ENCODE measurements at regions not wholly inside any gene's neighbourhood (a gene's known extent, or its start where the extent isn't known, plus 50 kb on each side); places are given as distances from the start of the nearest gene placed in this dataset.

GRCh38 chr3:5774337-5774736 lies 586.8 kb downstream of the EDEM1 start (continued):
- TF ChIP-seq FOXM1 (IDR thresholded peaks at IDR 0.05; ENCODE audit: low read depth) (peak; percentile 72), FOXM1 (CRISPR knock-in tag; IDR thresholded peaks at IDR 0.05; ENCODE audit: low read depth) (no peak), ARID1B (IDR thresholded peaks at IDR 0.05) (peak; percentile 93), RAD21 (CRISPR knock-in tag; conservative IDR thresholded peaks at IDR 0.05 in 1 of 2, IDR thresholded peaks at IDR 0.05 in 1 of 2) (peak in 1 of 2 experiments; percentile 11; a peak in 1 of 4 replicates), CREM (IDR thresholded peaks at IDR 0.05; ENCODE audit: low read depth) (no peak), TAF1 (IDR thresholded peaks at IDR 0.05; ENCODE audit: control insufficient read depth, extremely low read depth, insufficient read depth, low read length, severe bottlenecking) (no peak), LEF1 (IDR thresholded peaks at IDR 0.05) (peak; percentile 27; the same call in 1 of the 2 replicates), EP400 (IDR thresholded peaks at IDR 0.05) (peak; percentile 48), TBL1XR1 (IDR thresholded peaks at IDR 0.05; ENCODE audit: low read length in 2 of 2) (peak in 1 of 2 experiments; percentile 32; a peak in 1 of 4 replicates), SMARCA4 (IDR thresholded peaks at IDR 0.05) (peak; percentile 88), ZNF124 (CRISPR knock-in tag; IDR thresholded peaks at IDR 0.05) (no peak), NCOA2 (IDR thresholded peaks at IDR 0.05; ENCODE audit: partially characterized antibody in 2 of 2) (peak; percentile 41 to 42), ZKSCAN8 (CRISPR knock-in tag; IDR thresholded peaks at IDR 0.05) (no peak), HDAC3 (IDR thresholded peaks at IDR 0.05; ENCODE audit: borderline replicate concordance, partially characterized antibody) (peak; percentile 68), SOX6 (IDR thresholded peaks at IDR 0.05) (peak; percentile 63), ELF1 (tag; IDR thresholded peaks at IDR 0.05) (no peak), PML (IDR thresholded peaks at IDR 0.05; ENCODE audit: low read length) (peak; percentile 53), ZNF197 (CRISPR knock-in tag; IDR thresholded peaks at IDR 0.05; ENCODE audit: low read depth) (no peak), POLR2AphosphoS5 (IDR thresholded peaks at IDR 0.05; ENCODE audit: control insufficient read depth, insufficient read depth, low read depth, low read length) (peak; percentile 81; the same call in 1 of the 2 replicates), STAT5A (IDR thresholded peaks at IDR 0.05; ENCODE audit: borderline replicate concordance, low read length) (peak; percentile 51; the same call in 1 of the 2 replicates), TOE1 (IDR thresholded peaks at IDR 0.05; ENCODE audit: borderline replicate concordance) (0 out of 2 replicates have a peak, but pooled peaks have one; percentile 31), TOE1 (CRISPR knock-in tag; IDR thresholded peaks at IDR 0.05; ENCODE audit: borderline replicate concordance, low read depth) (no peak)
- TF ChIP-seq, protein P1, sequence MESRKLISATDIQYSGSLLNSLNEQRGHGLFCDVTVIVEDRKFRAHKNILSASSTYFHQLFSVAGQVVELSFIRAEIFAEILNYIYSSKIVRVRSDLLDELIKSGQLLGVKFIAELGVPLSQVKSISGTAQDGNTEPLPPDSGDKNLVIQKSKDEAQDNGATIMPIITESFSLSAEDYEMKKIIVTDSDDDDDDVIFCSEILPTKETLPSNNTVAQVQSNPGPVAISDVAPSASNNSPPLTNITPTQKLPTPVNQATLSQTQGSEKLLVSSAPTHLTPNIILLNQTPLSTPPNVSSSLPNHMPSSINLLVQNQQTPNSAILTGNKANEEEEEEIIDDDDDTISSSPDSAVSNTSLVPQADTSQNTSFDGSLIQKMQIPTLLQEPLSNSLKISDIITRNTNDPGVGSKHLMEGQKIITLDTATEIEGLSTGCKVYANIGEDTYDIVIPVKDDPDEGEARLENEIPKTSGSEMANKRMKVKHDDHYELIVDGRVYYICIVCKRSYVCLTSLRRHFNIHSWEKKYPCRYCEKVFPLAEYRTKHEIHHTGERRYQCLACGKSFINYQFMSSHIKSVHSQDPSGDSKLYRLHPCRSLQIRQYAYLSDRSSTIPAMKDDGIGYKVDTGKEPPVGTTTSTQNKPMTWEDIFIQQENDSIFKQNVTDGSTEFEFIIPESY (CRISPR knock-in tag; IDR thresholded peaks at IDR 0.05) = no peak
- TF ChIP-seq, protein P2, sequence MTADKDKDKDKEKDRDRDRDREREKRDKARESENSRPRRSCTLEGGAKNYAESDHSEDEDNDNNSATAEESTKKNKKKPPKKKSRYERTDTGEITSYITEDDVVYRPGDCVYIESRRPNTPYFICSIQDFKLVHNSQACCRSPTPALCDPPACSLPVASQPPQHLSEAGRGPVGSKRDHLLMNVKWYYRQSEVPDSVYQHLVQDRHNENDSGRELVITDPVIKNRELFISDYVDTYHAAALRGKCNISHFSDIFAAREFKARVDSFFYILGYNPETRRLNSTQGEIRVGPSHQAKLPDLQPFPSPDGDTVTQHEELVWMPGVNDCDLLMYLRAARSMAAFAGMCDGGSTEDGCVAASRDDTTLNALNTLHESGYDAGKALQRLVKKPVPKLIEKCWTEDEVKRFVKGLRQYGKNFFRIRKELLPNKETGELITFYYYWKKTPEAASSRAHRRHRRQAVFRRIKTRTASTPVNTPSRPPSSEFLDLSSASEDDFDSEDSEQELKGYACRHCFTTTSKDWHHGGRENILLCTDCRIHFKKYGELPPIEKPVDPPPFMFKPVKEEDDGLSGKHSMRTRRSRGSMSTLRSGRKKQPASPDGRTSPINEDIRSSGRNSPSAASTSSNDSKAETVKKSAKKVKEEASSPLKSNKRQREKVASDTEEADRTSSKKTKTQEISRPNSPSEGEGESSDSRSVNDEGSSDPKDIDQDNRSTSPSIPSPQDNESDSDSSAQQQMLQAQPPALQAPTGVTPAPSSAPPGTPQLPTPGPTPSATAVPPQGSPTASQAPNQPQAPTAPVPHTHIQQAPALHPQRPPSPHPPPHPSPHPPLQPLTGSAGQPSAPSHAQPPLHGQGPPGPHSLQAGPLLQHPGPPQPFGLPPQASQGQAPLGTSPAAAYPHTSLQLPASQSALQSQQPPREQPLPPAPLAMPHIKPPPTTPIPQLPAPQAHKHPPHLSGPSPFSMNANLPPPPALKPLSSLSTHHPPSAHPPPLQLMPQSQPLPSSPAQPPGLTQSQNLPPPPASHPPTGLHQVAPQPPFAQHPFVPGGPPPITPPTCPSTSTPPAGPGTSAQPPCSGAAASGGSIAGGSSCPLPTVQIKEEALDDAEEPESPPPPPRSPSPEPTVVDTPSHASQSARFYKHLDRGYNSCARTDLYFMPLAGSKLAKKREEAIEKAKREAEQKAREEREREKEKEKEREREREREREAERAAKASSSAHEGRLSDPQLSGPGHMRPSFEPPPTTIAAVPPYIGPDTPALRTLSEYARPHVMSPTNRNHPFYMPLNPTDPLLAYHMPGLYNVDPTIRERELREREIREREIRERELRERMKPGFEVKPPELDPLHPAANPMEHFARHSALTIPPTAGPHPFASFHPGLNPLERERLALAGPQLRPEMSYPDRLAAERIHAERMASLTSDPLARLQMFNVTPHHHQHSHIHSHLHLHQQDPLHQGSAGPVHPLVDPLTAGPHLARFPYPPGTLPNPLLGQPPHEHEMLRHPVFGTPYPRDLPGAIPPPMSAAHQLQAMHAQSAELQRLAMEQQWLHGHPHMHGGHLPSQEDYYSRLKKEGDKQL (CRISPR knock-in tag; IDR thresholded peaks at IDR 0.05; ENCODE audit: borderline replicate concordance) = no peak
